H1 (cell line): ENCODE measurements at regions not wholly inside any gene's neighbourhood (a gene's known extent, or its start where the extent isn't known, plus 50 kb on each side); places are given as distances from the start of the nearest gene placed in this dataset.
"Not testable (repeated sequence)": the region's sequence is repeated elsewhere in the genome, so short reads cannot be mapped to it uniquely, and the experiment has no call there.

ENCODE experiments used
- CTCF ChIA-PET: fragments of 300-600 bp; sonication (Branson Sonifier 250); formaldehyde crosslinking; loops from one replicate; lab custom pipeline; 2021; ENCODE audit not compliant: partially characterized antibody; lab: Charles Lee
- POLR2A ChIA-PET: fragments of 300-600 bp; sonication (Branson Sonifier 250); formaldehyde crosslinking; loops from one replicate; lab custom pipeline; 2021; ENCODE audit warnings: inconsistent platforms; ENCODE audit not compliant: partially characterized antibody; lab: Charles Lee
- DNase-seq, 2 experiments: peaks; one replicate each; pipeline versions ENCODE4 v3.0.0 to v3.0.0-alpha.2; 2010 to 2022; ENCODE audit warnings: low spot score in 2 of 2, low read depth in 1 of 2, mixed read lengths in 1 of 2
- FAIRE-seq: peaks from 2 replicates; lab custom pipeline; 2011; peaks lifted over from hg19 to GRCh38; lab: Jason Lieb, UNC
- H2AFZ ChIP-seq: 2 replicates; pipeline ENCODE4 v1.8.1; 2012; ENCODE audit warnings: low read length, inconsistent platforms
- H2AK5ac ChIP-seq: 2 replicates; pipeline ENCODE4 v1.6.1; 2013; ENCODE audit warnings: low read depth, low read length
- H2BK120ac ChIP-seq: replicated peaks from 2 replicates; pipeline ENCODE3; 2013; ENCODE audit warnings: low read depth, low read length, inconsistent platforms
- H2BK12ac ChIP-seq: 2 replicates; pipeline ENCODE4 v1.6.1; 2013; ENCODE audit warnings: low read depth, low read length
- H2BK15ac ChIP-seq: 2 replicates; pipeline ENCODE4 v1.6.1; 2013; ENCODE audit warnings: low read length
- H2BK20ac ChIP-seq: 2 replicates; pipeline ENCODE4 v1.6.1; 2013; ENCODE audit warnings: low read length
- H2BK5ac ChIP-seq: 2 replicates; pipeline ENCODE4 v1.6.1; 2013; ENCODE audit warnings: low read depth, low read length
- H3K14ac ChIP-seq: 2 replicates; pipeline ENCODE4 v1.6.1; 2013; ENCODE audit warnings: inconsistent platforms; ENCODE audit not compliant: insufficient read length
- H3K18ac ChIP-seq: 2 replicates; pipeline ENCODE4 v1.6.1; 2013; ENCODE audit warnings: low read length; ENCODE audit errors: extremely low read depth
- H3K23ac ChIP-seq: 2 replicates; pipeline ENCODE4 v1.6.1; 2013; ENCODE audit warnings: inconsistent platforms; ENCODE audit not compliant: insufficient read length
- H3K23me2 ChIP-seq: 2 replicates; pipeline ENCODE4 v1.6.1; 2013; ENCODE audit warnings: low read depth, low read length
- H3K27ac ChIP-seq: 2 replicates; pipeline ENCODE4 v1.6.1; 2011; ENCODE audit warnings: low read depth, low read length, inconsistent platforms
- H3K27me3 ChIP-seq, 4 experiments: replicated peaks in 1 of 4; 1 replicate in 1 of 4; 2 replicates in 3 of 4; pipeline versions ENCODE4 v1.6.1 to v1.8.1; 2011 to 2013; ENCODE audit warnings: low read length in 3 of 4, mild to moderate bottlenecking in 3 of 4, inconsistent platforms in 2 of 4, mixed read lengths in 2 of 4, moderate library complexity in 1 of 4; ENCODE audit not compliant: control insufficient read depth in 3 of 4, insufficient read depth in 3 of 4; ENCODE audit errors: extremely low read depth in 1 of 4
- H3K36me3 ChIP-seq, 4 experiments: 2 replicates each; pipeline versions ENCODE4 v1.6.1 to v1.8.1; 2011 to 2013; ENCODE audit warnings: mild to moderate bottlenecking in 4 of 4, low read length in 3 of 4, moderate library complexity in 2 of 4, control low read depth in 1 of 4, inconsistent platforms in 1 of 4; ENCODE audit not compliant: insufficient read depth in 4 of 4, control insufficient read depth in 2 of 4
- H3K4ac ChIP-seq: replicated peaks from 2 replicates; pipeline ENCODE3; 2013; ENCODE audit warnings: low read length, low read depth, mixed read lengths, inconsistent platforms; ENCODE audit not compliant: insufficient read length
- H3K4me1 ChIP-seq, 4 experiments: replicated peaks in 1 of 4; 1 replicate in 1 of 4; 2 replicates in 3 of 4; pipeline versions ENCODE4 v1.6.1 to v1.8.1; 2011 to 2013; ENCODE audit warnings: low read length in 3 of 4, inconsistent platforms in 2 of 4, mixed read lengths in 1 of 4; ENCODE audit not compliant: insufficient read depth in 4 of 4, control insufficient read depth in 3 of 4
- H3K4me2 ChIP-seq, 2 experiments: 2 replicates each; pipeline versions ENCODE4 v1.6.1 to v1.8.1; 2011 to 2013; ENCODE audit warnings: low read depth in 2 of 2, low read length in 2 of 2, control low read depth in 1 of 2, inconsistent platforms in 1 of 2, mild to moderate bottlenecking in 1 of 2; ENCODE audit not compliant: insufficient read depth in 1 of 2
- H3K4me3 ChIP-seq, 4 experiments: fragments of 200-600, 300-600 bp in 1 of 4; sonication (generic), shearing (Covaris generic), sonication (Bioruptor Twin) in 1 of 4; 2 replicates each; pipeline versions ENCODE4 v1.5.1 to v1.8.1; 2011 to 2016; ENCODE audit warnings: low read length in 4 of 4, low read depth in 3 of 4, control low read depth in 2 of 4, inconsistent platforms in 2 of 4, mild to moderate bottlenecking in 2 of 4, mixed read lengths in 1 of 4, moderate library complexity in 1 of 4; ENCODE audit not compliant: insufficient read depth in 2 of 4; ENCODE audit errors: extremely low read depth in 1 of 4
- H3K56ac ChIP-seq: replicated peaks from 2 replicates; pipeline ENCODE3; 2013; ENCODE audit warnings: low read depth, mild to moderate bottlenecking, mixed read lengths, low read length, inconsistent platforms; ENCODE audit not compliant: insufficient read length
- H3K79me1 ChIP-seq: 2 replicates; pipeline ENCODE4 v1.6.1; 2013; ENCODE audit warnings: low read depth, low read length, control low read depth
- H3K79me2 ChIP-seq, 2 experiments: 2 replicates each; pipeline versions ENCODE4 v1.6.1 to v1.8.1; 2012 to 2013; ENCODE audit warnings: low read length in 2 of 2, mild to moderate bottlenecking in 2 of 2, inconsistent platforms in 1 of 2; ENCODE audit not compliant: insufficient read depth in 2 of 2, control insufficient read depth in 1 of 2
- H3K9ac ChIP-seq, 4 experiments: replicated peaks in 1 of 4; 1 replicate in 1 of 4; 2 replicates in 3 of 4; pipeline versions ENCODE4 v1.6.1 to v1.8.1; 2011 to 2013; ENCODE audit warnings: low read depth in 3 of 4, low read length in 3 of 4, control low read depth in 2 of 4, mild to moderate bottlenecking in 2 of 4, moderate library complexity in 2 of 4, inconsistent platforms in 1 of 4; ENCODE audit errors: extremely low read depth in 1 of 4
- H3K9me3 ChIP-seq, 2 experiments: 2 replicates each; pipeline versions ENCODE4 v1.6.1 to v1.8.1; 2012 to 2013; ENCODE audit warnings: mild to moderate bottlenecking in 2 of 2, moderate library complexity in 2 of 2, control low read depth in 1 of 2, inconsistent platforms in 1 of 2, low read depth in 1 of 2, low read length in 1 of 2, mixed read lengths in 1 of 2; ENCODE audit not compliant: insufficient read depth in 2 of 2
- H4K20me1 ChIP-seq, 2 experiments: replicated peaks in 1 of 2; 2 replicates each; pipeline versions ENCODE3 to v1.8.1; 2011 to 2013; ENCODE audit warnings: inconsistent platforms in 2 of 2, low read length in 2 of 2, mild to moderate bottlenecking in 1 of 2; ENCODE audit not compliant: insufficient read depth in 2 of 2, control insufficient read depth in 1 of 2
- H4K5ac ChIP-seq: 2 replicates; pipeline ENCODE4 v1.6.1; 2013; ENCODE audit warnings: low read length, low read depth, mixed read lengths, inconsistent platforms; ENCODE audit not compliant: insufficient read length
- H4K8ac ChIP-seq: 2 replicates; pipeline ENCODE4 v1.8.0; 2013; ENCODE audit warnings: mild to moderate bottlenecking, moderate library complexity, low read length, inconsistent platforms; ENCODE audit not compliant: insufficient read depth; ENCODE audit errors: extremely low read depth
- H4K91ac ChIP-seq: replicated peaks from 2 replicates; pipeline ENCODE3; 2013; ENCODE audit warnings: low read length, mixed read lengths, inconsistent platforms; ENCODE audit not compliant: insufficient read length
- WGBS, 2 experiments: shearing (Covaris generic) in 1 of 2; methylation state at CpG; one replicate each; pipeline versions ENCODE4 v1.1.6 to v1.1.7; 2013 to 2015; ENCODE audit warnings: low lambda C conversion rate in 2 of 2, mixed read lengths in 2 of 2, inconsistent platforms in 1 of 2, low coverage in 1 of 2, missing lambda C conversion rate in 1 of 2; ENCODE audit not compliant: insufficient replicate concordance in 2 of 2, insufficient coverage in 1 of 2, insufficient read length in 1 of 2; ENCODE audit errors: extremely low coverage in 1 of 2, missing lambda C conversion rate in 1 of 2; 5-methylcytosine and 5-hydroxymethylcytosine counted together

GRCh38 chrX:18030656-18031055, 169.6 kb upstream of the RAI2 start:
- H3K9ac ChIP-seq, H3K79me2 ChIP-seq, H3K4me3 ChIP-seq, H2BK12ac ChIP-seq, H3K4ac ChIP-seq, CTCF ChIA-PET, H3K4me2 ChIP-seq, H3K23ac ChIP-seq, H2BK120ac ChIP-seq, H3K14ac ChIP-seq, H3K27ac ChIP-seq, FAIRE-seq, H3K27me3 ChIP-seq, H4K8ac ChIP-seq, H3K23me2 ChIP-seq, H2AFZ ChIP-seq, H2BK15ac ChIP-seq, H4K91ac ChIP-seq, DNase-seq, H2BK5ac ChIP-seq, H2BK20ac ChIP-seq, H3K56ac ChIP-seq, H4K20me1 ChIP-seq, H3K36me3 ChIP-seq, H2AK5ac ChIP-seq, H3K9me3 ChIP-seq, H4K5ac ChIP-seq, H3K4me1 ChIP-seq, H3K79me1 ChIP-seq, POLR2A ChIA-PET, H3K18ac ChIP-seq: not testable (repeated sequence)
- no CpG with 5 or more reads among the region's 1 CpG for WGBS, 2 experiments
